Gastroesophageal sphincter (tissue), 4 donors: ENCODE measurements at regions not wholly inside any gene's neighbourhood (a gene's known extent, or its start where the extent isn't known, plus 50 kb on each side); places are given as distances from the start of the nearest gene placed in this dataset.

Source experiments
- ATAC-seq: fragments of 150-250 bp; one replicate; pipeline ENCODE4 v1.9.1; 2016; ENCODE audit warnings: mild to moderate bottlenecking, moderate library complexity
- H3K27ac ChIP-seq, 4 donors: fragments of 200-600 bp; sonication (generic) in 3 of 4; 1 replicate in 3 of 4; 2 replicates in 1 of 4; pipeline ENCODE4 v1.5.1; 2016 to 2019
- H3K27me3 ChIP-seq: fragments of 200-600 bp; sonication (generic); one replicate; pipeline ENCODE4 v1.5.1; 2019
- H3K36me3 ChIP-seq, 2 donors: fragments of 200-600 bp; sonication (generic); one replicate each; pipeline ENCODE4 v1.5.1; 2019; ENCODE audit warnings: control low read depth in 1 of 2
- H3K4me1 ChIP-seq, 3 donors: fragments of 200-600 bp; sonication (generic); 1 replicate in 2 of 3; 2 replicates in 1 of 3; pipeline ENCODE4 v1.5.1; 2016 to 2019; ENCODE audit warnings: control low read depth in 2 of 3
- H3K4me3 ChIP-seq, 2 donors: fragments of 200-600 bp; sonication (generic); one replicate each; pipeline ENCODE4 v1.5.1; 2019; ENCODE audit warnings: mild to moderate bottlenecking in 1 of 2, moderate library complexity in 1 of 2
- H3K9me3 ChIP-seq, 3 donors: fragments of 200-600 bp; sonication (generic); one replicate each; pipeline ENCODE4 v1.5.1; 2017 to 2019; ENCODE audit warnings: control low read depth in 2 of 3
- EP300 ChIP-seq: sonication (generic); formaldehyde crosslinking; IDR thresholded peaks from one replicate; pipeline ENCODE4 v1.6.1; 2017; ENCODE audit warnings: antibody characterized with exemption, mild to moderate bottlenecking
- POLR2A ChIP-seq, 2 donors: fragments of 450-650 bp; IDR thresholded peaks; one replicate each; pipeline ENCODE4 v1.6.1; 2017; ENCODE audit warnings: antibody characterized with exemption in 2 of 2, mild to moderate bottlenecking in 2 of 2, moderate library complexity in 1 of 2
- POLR2AphosphoS5 ChIP-seq: sonication (generic); formaldehyde crosslinking; IDR thresholded peaks from one replicate; pipeline ENCODE4 v1.6.1; 2017; ENCODE audit warnings: antibody characterized with exemption
- WGBS, 2 donors: methylation state at CpG; one replicate each; pipeline ENCODE4 v1.1.5; 2018; ENCODE audit warnings: low coverage in 1 of 2; 5-methylcytosine and 5-hydroxymethylcytosine counted together
- TF ChIP-seq, protein P1 (sequence below), 4 experiments: fragments of 200-600 bp in 2 of 4; fragments of 450-650 bp in 2 of 4; sonication (generic) in 1 of 4; IDR thresholded peaks; one replicate each; pipeline ENCODE4 v1.5.1; 2017 to 2019; ENCODE audit warnings: antibody characterized with exemption in 4 of 4, mild to moderate bottlenecking in 2 of 4, moderate library complexity in 2 of 4

DNA sequence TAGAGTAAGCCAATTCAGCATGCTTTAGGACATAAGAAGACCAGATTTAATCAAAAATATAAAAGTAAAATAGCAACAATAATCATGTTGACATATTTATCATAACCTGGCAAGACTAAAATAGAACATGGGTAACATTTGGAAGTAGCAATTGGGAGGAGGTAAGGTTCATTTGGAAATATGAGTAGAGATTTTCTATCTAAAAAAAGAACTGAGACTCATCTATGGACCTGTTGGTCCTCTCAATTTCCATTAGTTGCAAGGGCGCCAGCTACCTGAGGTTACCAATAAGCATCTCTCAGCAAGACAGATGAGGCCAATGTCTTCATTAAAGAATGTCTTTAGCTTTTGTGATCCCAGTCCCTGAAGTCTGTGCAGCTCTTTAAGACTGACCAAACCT, 196.0 kb downstream of the IRS1 start:
- H3K9me3 ChIP-seq, result no peaks in the 10 kb centered on the region
- H3K36me3 ChIP-seq, result no peaks in the 10 kb centered on the region
- ATAC-seq, result no peak
- no peak overlapping the region for H3K4me3 ChIP-seq
- 88% methylated on average over 1 of the region's 1 CpG; no CpG with 5 or more reads in 1 of the 2 donors for WGBS, 2 donors
- H3K27ac ChIP-seq, result no peak overlapping the region
- no peaks in the 10 kb centered on the region for H3K27me3 ChIP-seq
- H3K4me1 ChIP-seq, result no peaks in the 10 kb centered on the region
- TF ChIP-seq, protein P1, sequence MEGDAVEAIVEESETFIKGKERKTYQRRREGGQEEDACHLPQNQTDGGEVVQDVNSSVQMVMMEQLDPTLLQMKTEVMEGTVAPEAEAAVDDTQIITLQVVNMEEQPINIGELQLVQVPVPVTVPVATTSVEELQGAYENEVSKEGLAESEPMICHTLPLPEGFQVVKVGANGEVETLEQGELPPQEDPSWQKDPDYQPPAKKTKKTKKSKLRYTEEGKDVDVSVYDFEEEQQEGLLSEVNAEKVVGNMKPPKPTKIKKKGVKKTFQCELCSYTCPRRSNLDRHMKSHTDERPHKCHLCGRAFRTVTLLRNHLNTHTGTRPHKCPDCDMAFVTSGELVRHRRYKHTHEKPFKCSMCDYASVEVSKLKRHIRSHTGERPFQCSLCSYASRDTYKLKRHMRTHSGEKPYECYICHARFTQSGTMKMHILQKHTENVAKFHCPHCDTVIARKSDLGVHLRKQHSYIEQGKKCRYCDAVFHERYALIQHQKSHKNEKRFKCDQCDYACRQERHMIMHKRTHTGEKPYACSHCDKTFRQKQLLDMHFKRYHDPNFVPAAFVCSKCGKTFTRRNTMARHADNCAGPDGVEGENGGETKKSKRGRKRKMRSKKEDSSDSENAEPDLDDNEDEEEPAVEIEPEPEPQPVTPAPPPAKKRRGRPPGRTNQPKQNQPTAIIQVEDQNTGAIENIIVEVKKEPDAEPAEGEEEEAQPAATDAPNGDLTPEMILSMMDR (IDR thresholded peaks at IDR 0.05), result no peak
- TF ChIP-seq POLR2A (IDR thresholded peaks at IDR 0.05) (no peak), POLR2AphosphoS5 (no peak), EP300 (no peak)

DNA sequence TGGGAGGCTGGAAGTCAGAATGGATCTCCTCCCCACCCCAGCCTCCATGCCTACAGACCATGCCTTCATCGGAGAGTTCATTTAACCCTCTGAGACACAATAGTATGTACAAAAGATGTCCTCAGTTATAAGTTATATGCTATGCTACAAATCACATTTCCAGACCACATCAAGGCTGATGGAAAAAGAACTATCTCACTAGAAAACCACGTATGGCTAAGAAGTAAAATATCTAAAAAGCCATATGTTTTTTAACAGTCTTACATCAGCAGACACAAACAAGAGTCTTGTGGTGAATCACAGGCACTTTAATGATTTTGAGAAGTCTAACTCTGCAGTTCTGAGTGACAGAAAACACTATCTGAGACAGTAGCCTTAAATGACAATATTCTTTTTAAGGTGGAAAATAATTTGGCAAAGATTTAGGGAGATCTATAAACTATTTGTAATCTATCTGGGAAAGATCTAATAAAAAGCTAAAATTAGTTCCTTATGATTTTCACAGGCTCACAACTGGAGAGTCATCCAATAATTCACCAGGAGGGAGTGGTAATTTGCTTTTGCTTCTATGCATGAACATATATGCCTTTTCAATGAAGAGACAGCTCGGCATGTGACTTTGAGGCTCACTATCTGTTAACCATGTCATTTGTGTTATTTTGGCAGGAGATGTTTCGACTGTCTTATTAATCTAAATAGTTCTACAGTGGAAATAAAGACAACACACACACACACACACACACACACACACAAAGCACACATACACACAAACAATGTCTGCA, 197.5 kb downstream of the IRS1 start:
- H3K9me3 ChIP-seq, result no peaks in the 10 kb centered on the region
- H3K27me3 ChIP-seq, result no peaks in the 10 kb centered on the region
- no peak for ATAC-seq
- no peaks in the 10 kb centered on the region for H3K36me3 ChIP-seq
- H3K4me3 ChIP-seq, result no peak overlapping the region
- WGBS, 2 donors, result 76 to 83% methylated on average over 3 to 4 of the region's 4 CpGs
- no peak overlapping the region for H3K27ac ChIP-seq
- no peaks in the 10 kb centered on the region for H3K4me1 ChIP-seq
- TF ChIP-seq, protein P1 (IDR thresholded peaks at IDR 0.05), result no peak
- no peak for TF ChIP-seq EP300
- TF ChIP-seq POLR2A (IDR thresholded peaks at IDR 0.05), result no peak
- TF ChIP-seq POLR2AphosphoS5, result no peak

DNA sequence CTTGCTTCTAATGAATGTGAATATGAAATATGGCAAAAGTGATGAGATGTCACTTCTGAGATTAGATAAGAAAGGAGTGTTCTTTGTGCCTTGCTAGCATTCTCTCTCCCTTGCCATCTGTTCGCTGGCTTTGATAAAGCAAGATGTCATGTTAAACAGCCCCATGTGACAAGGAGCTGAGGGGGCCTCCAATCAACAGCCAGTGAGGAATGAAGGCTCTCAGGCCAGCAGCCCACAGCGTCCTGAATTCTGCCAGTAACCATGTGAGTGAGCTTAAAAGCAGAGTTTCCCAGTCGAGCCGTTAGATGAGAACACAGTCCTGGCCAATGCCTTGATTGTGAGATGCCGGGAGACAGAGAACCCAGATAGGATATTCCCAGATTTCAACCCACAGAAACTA, 198.8 kb downstream of the IRS1 start:
- Histone ChIP-seq H3K4me1 (no peaks in the 10 kb centered on the region), H3K27me3 (no peaks in the 10 kb centered on the region), H3K27ac (no peak overlapping the region), H3K9me3 (no peaks in the 10 kb centered on the region), H3K4me3 (no peak overlapping the region), H3K36me3 (no peaks in the 10 kb centered on the region)
- no peak for ATAC-seq
- TF ChIP-seq POLR2AphosphoS5 (no peak), POLR2A (IDR thresholded peaks at IDR 0.05) (no peak), EP300 (no peak)
- TF ChIP-seq, protein P1 (IDR thresholded peaks at IDR 0.05), result no peak
- 67 to 92% methylated on average over 2 to 4 of the region's 5 CpGs for WGBS, 2 donors

DNA sequence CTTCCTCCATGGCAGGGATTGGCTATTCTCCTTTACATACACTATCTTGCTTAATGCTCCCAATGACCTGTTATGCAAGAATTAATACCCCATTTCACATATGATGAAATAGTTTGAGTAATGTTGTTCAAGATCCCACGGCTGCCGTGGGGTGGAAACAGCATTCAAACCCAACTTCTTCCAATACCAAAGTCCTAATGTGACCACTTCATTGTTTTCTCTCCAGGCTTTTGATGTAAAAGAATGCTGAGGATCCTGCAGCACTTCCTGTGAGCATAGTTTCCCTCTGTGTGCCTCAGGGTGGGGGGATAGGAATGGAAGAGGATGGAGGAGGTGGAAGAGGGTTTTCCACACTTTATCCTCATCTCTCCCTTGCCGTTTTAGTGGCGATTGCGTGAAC, 199.4 kb downstream of the IRS1 start:
- Histone ChIP-seq H3K9me3 (no peaks in the 10 kb centered on the region), H3K27ac (no peak overlapping the region), H3K27me3 (no peaks in the 10 kb centered on the region), H3K36me3 (no peaks in the 10 kb centered on the region), H3K4me1 (no peaks in the 10 kb centered on the region), H3K4me3 (no peak overlapping the region)
- 60 to 92% methylated on average over 4 to 5 of the region's 5 CpGs for WGBS, 2 donors
- TF ChIP-seq POLR2A (IDR thresholded peaks at IDR 0.05) (no peak), EP300 (no peak), POLR2AphosphoS5 (no peak)
- TF ChIP-seq, protein P1 (IDR thresholded peaks at IDR 0.05), result no peak
- ATAC-seq, result no peak

DNA sequence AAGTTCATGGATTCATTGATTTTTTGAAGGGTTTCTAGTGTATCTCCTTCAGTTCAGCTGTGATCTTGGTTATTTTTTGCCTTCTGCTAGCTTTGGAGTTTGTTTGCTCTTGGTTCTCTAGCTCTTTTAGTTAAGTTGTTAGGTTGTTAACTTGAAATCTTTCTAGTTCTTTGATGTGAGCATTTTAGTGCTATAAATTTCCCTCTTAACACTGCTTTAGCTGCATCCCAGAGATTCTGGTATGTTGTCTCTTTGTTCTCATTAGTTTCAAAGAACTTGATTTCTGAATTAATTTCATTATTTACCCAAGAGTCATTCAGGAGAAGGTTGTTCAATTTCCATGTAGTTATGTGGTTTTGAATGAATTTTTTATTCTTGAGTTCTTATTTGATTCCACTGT, 210.6 kb downstream of the IRS1 start:
- Histone ChIP-seq H3K4me1 (no peaks in the 10 kb centered on the region), H3K27me3 (no peaks in the 10 kb centered on the region), H3K27ac (no peak overlapping the region), H3K4me3 (no peak overlapping the region), H3K36me3 (no peaks in the 10 kb centered on the region), H3K9me3 (peaks cover 0 to 22% (median 0%) of the 10 kb centered on the region in 3 donors)
- ATAC-seq, result no peak
- TF ChIP-seq EP300, result no peak
- TF ChIP-seq POLR2A (IDR thresholded peaks at IDR 0.05), result no peak
- TF ChIP-seq POLR2AphosphoS5, result no peak
- TF ChIP-seq, protein P1 (IDR thresholded peaks at IDR 0.05), result no peak
